OCI-LY3 (cell line): ENCODE measurements at regions not wholly inside any gene's neighbourhood (a gene's known extent, or its start where the extent isn't known, plus 50 kb on each side); places are given as distances from the start of the nearest gene placed in this dataset.

Experiments
- H2AFZ ChIP-seq: fragments of 200-600, 300-600 bp; shearing (Covaris generic); 2 replicates; pipeline ENCODE4 v1.6.0; 2014; ENCODE audit warnings: antibody characterized with exemption, low read depth, low read length
- H3K27ac ChIP-seq: fragments of 200-600, 300-600 bp; sonication (generic); 2 replicates; pipeline ENCODE4 v1.5.1; 2014; ENCODE audit warnings: mild to moderate bottlenecking, low read length, moderate library complexity, mixed read lengths
- H3K27me3 ChIP-seq: fragments of 200-600, 300-600 bp; sonication (generic); 2 replicates; pipeline ENCODE4 v1.6.1; 2014; ENCODE audit warnings: low read depth, low read length, mixed read lengths
- H3K36me3 ChIP-seq: fragments of 200-600, 300-600 bp; sonication (generic); replicated peaks from 2 replicates; pipeline ENCODE3; 2014; ENCODE audit warnings: low read depth, low read length, mixed read lengths
- H3K4me1 ChIP-seq: fragments of 300-600, 200-600 bp; sonication (generic); 2 replicates; pipeline ENCODE4 v1.6.1; 2014; ENCODE audit warnings: low read length, mixed read lengths
- H3K4me2 ChIP-seq: fragments of 200-600, 300-600 bp; sonication (generic); 2 replicates; pipeline ENCODE4 v1.6.1; 2014; ENCODE audit warnings: low read length, mixed read lengths
- H3K4me3 ChIP-seq: fragments of 300-600, 200-600 bp; sonication (generic); 2 replicates; pipeline ENCODE4 v1.5.1; 2014; ENCODE audit warnings: antibody characterized with exemption, mild to moderate bottlenecking, low read length, moderate library complexity
- H3K79me2 ChIP-seq: fragments of 300-600, 200-600 bp; shearing (Covaris generic); 2 replicates; pipeline ENCODE4 v1.6.1; 2014; ENCODE audit warnings: mild to moderate bottlenecking, low read length, mixed read lengths
- H3K9ac ChIP-seq: fragments of 300-600, 200-600 bp; shearing (Covaris generic); 2 replicates; pipeline ENCODE4 v1.6.0; 2014; ENCODE audit warnings: mild to moderate bottlenecking, low read length, moderate library complexity
- H3K9me3 ChIP-seq: fragments of 200-600, 300-600 bp; shearing (Covaris generic); 2 replicates; pipeline ENCODE4 v1.6.1; 2014; ENCODE audit warnings: low read length, mixed read lengths; ENCODE audit not compliant: insufficient read depth
- H4K20me1 ChIP-seq: fragments of 200-600, 300-600 bp; sonication (generic); 2 replicates; pipeline ENCODE4 v1.6.1; 2016; ENCODE audit warnings: low read length, mixed read lengths; ENCODE audit not compliant: insufficient read depth
- EZH2phosphoT487 ChIP-seq: fragments of 200-600 bp; shearing (Covaris generic); IDR thresholded peaks from 2 replicates; pipeline ENCODE4 v1.6.1; 2018; ENCODE audit warnings: antibody characterized with exemption, mixed run types, low read depth
- TF ChIP-seq, protein P1 (sequence below): fragments of 200-600, 300-600 bp; sonication (generic); IDR thresholded peaks from 2 replicates; pipeline ENCODE4 v1.5.1; 2014; ENCODE audit warnings: antibody characterized with exemption, low read length, low read depth

DNA sequence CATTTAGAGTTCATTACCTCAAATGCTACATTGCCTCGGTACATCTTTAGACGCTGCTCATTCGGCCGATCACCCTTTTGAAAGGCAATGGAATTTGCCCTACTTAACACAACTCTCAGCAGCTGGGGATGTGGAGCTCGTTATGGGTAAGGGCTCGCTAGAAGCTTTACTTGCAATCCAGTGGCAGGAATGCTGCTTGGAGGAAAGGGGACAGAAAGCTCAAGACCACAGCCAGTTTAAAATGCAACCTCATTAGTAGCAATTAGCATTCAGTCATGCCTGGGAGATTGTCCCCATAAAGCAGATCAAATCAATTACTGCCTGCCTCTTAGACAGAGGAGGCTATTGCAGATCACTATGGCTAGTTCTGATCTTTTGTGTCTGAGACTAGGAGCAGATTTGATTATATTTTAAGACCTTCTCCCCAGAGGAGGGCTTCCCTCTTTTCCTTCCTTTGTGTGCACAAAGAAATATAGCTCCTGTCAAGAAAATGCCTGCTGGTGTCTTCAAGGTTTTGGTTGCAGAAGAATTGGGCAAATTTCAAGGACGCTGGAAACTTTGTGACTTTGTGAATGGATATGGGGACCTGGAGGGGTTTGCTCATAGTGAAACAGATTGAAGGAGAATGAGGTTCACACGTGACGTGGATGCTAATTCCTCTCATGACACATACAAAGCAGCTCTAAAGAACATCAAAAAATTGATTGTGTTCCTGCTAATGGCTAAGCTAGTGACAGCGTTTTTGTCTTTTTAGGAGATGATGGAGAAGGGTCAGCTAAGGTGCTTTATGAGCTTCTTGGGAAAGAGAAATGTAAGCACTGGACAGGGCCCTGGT, 237.5 kb upstream of the GLRA2 start:
- Histone ChIP-seq H3K4me3 (no peak overlapping the region), H3K4me2 (no peak overlapping the region), H3K9me3 (no peaks in the 10 kb centered on the region), H3K27me3 (no peaks in the 10 kb centered on the region), H3K79me2 (no peaks in the 10 kb centered on the region), H4K20me1 (no peaks in the 10 kb centered on the region), H3K9ac (no peak overlapping the region), H3K4me1 (no peaks in the 10 kb centered on the region), H3K27ac (no peak overlapping the region), H3K36me3 (no peaks in the 10 kb centered on the region), H2AFZ (no peak overlapping the region)
- TF ChIP-seq, protein P1, sequence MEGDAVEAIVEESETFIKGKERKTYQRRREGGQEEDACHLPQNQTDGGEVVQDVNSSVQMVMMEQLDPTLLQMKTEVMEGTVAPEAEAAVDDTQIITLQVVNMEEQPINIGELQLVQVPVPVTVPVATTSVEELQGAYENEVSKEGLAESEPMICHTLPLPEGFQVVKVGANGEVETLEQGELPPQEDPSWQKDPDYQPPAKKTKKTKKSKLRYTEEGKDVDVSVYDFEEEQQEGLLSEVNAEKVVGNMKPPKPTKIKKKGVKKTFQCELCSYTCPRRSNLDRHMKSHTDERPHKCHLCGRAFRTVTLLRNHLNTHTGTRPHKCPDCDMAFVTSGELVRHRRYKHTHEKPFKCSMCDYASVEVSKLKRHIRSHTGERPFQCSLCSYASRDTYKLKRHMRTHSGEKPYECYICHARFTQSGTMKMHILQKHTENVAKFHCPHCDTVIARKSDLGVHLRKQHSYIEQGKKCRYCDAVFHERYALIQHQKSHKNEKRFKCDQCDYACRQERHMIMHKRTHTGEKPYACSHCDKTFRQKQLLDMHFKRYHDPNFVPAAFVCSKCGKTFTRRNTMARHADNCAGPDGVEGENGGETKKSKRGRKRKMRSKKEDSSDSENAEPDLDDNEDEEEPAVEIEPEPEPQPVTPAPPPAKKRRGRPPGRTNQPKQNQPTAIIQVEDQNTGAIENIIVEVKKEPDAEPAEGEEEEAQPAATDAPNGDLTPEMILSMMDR = no peak
- no peak for TF ChIP-seq EZH2phosphoT487

DNA sequence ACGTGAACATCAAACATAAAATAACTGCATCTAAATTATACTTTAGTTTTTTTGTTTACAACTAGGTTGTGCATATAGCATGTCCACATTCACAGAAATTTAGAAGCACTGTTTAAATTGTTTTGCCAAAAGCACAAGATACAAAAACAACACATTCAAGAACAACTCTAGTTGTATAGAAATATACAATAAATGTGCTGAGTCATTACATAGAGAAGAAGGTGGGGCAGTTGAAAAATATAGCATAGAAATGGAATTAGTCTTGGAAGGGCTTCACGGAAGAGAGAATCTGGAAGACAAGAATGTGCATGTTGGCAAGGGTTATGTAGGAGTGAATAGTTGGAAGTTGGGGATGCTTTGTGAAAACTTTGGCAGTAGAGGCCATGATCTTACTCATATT, 239.0 kb upstream of the GLRA2 start:
- H4K20me1 ChIP-seq = no peaks in the 10 kb centered on the region
- no peak overlapping the region for H3K27ac ChIP-seq
- H3K27me3 ChIP-seq = no peaks in the 10 kb centered on the region
- no peaks in the 10 kb centered on the region for H3K9me3 ChIP-seq
- H3K4me3 ChIP-seq = no peak overlapping the region
- H3K4me1 ChIP-seq = no peaks in the 10 kb centered on the region
- H3K36me3 ChIP-seq = no peaks in the 10 kb centered on the region
- H3K9ac ChIP-seq = no peak overlapping the region
- H2AFZ ChIP-seq = no peak overlapping the region
- no peak overlapping the region for H3K4me2 ChIP-seq
- H3K79me2 ChIP-seq = no peaks in the 10 kb centered on the region
- TF ChIP-seq, protein P1 = no peak
- no peak for TF ChIP-seq EZH2phosphoT487

DNA sequence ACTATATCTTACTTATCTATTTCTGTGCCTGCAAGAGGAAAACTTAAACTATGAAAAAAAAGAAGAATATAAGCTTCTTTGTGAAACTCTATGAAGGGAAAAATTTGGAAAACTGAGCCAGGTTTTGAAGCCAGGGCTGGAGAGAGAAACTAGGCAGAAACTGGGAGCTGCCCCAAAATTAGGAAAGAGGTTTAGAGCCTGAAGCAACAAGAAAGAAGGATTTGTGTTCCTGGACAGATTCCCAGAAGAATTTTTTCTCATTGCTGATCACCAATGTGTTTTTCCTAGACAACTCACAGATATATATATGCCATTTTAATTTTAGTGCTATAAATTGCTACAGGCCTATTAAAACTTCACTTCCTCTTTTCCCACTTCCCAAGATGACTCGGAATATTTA, 245.0 kb upstream of the GEMIN8 start:
- no peaks in the 10 kb centered on the region for H3K9me3 ChIP-seq
- no peak overlapping the region for H3K4me2 ChIP-seq
- no peaks in the 10 kb centered on the region for H3K36me3 ChIP-seq
- no peak overlapping the region for H3K9ac ChIP-seq
- no peaks in the 10 kb centered on the region for H3K27me3 ChIP-seq
- no peak overlapping the region for H2AFZ ChIP-seq
- no peaks in the 10 kb centered on the region for H3K79me2 ChIP-seq
- no peak overlapping the region for H3K27ac ChIP-seq
- H3K4me1 ChIP-seq = no peaks in the 10 kb centered on the region
- no peak overlapping the region for H3K4me3 ChIP-seq
- TF ChIP-seq, protein P1 = no peak
- no peak for TF ChIP-seq EZH2phosphoT487
- no peaks in the 10 kb centered on the region for H4K20me1 ChIP-seq

DNA sequence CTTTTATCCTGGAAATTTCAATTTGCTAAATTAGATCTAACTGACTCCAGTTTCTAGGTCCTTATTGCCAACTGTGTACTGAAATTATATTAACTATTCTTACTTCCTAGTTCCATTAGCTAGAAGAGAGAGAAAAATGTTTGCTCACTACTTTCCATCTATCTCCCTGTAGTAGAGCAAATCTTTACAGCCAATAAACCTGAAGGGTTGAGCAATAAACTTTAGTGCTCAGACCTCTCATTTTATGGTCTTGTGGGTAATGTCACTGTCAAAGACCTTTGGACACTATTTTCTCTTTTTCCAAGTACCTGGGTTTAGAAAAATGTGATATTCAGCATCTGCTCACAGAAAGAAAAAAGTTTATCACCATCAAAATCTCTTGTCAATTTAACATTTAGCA, 237.5 kb upstream of the GEMIN8 start:
- no peak overlapping the region for H3K4me2 ChIP-seq
- H3K36me3 ChIP-seq = no peaks in the 10 kb centered on the region
- H2AFZ ChIP-seq = no peak overlapping the region
- H3K4me3 ChIP-seq = no peak overlapping the region
- no peaks in the 10 kb centered on the region for H4K20me1 ChIP-seq
- TF ChIP-seq, protein P1 = no peak
- TF ChIP-seq EZH2phosphoT487 = no peak
- no peaks in the 10 kb centered on the region for H3K27me3 ChIP-seq
- no peaks in the 10 kb centered on the region for H3K79me2 ChIP-seq
- no peak overlapping the region for H3K27ac ChIP-seq
- no peaks in the 10 kb centered on the region for H3K4me1 ChIP-seq
- no peaks in the 10 kb centered on the region for H3K9me3 ChIP-seq
- no peak overlapping the region for H3K9ac ChIP-seq
